GM18867 (cell line): ENCODE measurements at regions not wholly inside any gene's neighbourhood (a gene's known extent, or its start where the extent isn't known, plus 50 kb on each side); places are given as distances from the start of the nearest gene placed in this dataset.
"Not testable (repeated sequence)": the region's sequence is repeated elsewhere in the genome, so short reads cannot be mapped to it uniquely, and the experiment has no call there.

ENCODE experiments used
- ATAC-seq: cut with Tn5 transposase; IDR thresholded peaks from one replicate; pipeline ENCODE4 v1.9.1; 2021; ENCODE audit warnings: mild to moderate bottlenecking, moderate library complexity; ENCODE audit not compliant: unreplicated experiment

DNA sequence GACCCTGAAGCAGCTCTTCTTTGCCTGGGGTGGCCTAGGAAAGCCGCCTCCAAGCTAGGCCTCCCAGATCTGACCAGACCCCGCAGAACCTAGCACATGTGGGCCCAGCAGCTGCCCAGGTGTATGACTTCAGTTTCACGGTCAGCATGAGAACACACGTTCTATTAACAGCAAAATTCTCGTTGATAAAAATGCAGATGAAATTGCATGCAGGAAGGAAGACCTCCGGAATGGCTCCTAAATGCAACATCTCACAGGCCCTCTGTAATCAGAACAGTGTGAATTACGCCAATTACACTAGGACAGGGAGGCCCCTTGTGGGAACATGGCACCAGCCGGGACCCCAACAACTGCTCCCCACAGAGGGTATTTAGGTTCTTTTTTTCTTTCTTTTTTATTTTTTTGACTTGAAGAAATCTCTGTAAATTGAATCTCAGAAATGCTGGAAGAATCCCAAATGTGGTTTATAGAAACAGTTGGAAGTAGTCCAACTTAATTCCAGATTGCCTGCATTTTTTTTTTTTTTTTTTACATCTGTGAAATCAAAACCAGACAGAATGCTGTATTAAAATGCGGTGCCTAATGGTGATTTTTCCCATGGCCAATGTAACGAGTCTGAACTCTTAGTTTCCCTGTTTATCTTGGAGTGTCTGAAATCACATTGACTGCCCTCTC is 185.1 kb downstream of the NPIPB11 start:
- not testable (repeated sequence) for ATAC-seq

DNA sequence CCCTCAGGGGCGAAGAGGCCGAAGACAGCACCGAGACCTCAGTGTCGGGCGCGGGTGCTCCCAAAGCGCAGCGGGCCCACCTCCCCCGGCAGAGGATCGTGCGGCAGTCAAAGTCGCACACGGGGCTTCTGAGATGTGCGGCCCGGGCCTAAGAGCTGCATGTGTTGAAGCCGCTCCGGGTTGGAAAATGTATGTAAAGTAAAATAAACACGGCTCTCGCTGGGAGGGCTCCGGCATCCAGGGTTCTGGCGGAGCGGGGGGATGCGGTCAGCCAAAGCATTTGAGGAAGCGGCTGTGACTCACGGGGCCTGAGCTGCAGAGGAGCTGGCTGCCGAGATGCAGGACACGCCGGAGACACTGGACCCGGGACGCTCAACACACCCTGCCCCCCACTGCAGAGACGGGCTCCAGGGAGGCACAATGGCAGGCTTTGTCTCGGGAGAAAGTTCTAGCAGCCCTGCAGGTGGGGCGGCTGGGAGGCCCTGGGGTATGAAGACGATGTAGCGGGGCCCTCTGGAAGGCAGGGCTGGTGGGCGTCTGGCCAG is 185.8 kb downstream of the NPIPB11 start:
- ATAC-seq, result not testable (repeated sequence)

DNA sequence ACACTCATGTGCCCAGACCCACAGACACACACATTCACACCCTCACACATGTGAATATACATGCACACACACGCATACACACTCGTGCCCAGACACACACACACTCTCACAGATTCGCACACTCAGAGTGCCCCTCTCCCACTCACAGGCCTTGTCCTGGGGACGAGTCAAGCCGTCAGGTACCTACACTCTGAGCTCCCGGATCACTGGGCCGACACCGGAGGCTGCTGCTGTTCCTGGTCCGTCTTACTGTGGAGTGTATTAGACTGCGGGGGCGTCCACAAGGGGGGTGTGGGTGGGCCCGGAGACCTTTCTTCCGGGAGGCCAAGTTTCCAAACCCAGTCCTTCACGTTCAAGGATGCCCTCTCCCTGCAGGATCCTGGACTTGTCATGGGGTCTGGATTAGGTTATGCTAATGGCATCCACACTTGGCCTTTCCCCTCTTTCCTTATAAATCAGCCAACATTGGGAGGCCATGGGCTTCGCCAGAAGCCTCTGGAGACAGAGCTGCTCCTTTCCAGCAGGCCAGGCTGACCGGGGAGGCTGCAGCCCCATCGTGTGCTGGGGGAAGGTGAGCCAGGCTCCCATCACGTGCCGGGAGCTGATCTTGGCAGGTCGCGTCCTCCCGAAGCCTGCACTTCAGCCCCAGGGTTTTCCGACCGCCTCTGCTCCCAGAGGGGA is 186.4 kb downstream of the NPIPB11 start:
- ATAC-seq, result not testable (repeated sequence)

DNA sequence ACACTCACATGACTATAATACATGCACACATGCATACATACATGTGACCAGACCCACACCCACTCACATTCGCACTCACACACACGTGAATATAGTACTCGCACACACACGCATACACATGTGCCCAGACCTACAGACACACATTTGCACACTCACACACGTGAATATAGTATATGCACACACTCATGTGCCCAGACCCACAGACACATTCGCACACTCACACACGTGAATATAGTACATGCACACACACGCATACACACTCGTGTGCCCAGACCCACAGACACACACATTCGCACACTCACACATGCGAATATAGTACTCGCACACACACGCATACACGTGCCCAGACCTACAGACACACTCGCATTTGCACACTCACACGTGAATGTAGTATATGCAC is 186.9 kb downstream of the NPIPB11 start:
- ATAC-seq, result not testable (repeated sequence)

DNA sequence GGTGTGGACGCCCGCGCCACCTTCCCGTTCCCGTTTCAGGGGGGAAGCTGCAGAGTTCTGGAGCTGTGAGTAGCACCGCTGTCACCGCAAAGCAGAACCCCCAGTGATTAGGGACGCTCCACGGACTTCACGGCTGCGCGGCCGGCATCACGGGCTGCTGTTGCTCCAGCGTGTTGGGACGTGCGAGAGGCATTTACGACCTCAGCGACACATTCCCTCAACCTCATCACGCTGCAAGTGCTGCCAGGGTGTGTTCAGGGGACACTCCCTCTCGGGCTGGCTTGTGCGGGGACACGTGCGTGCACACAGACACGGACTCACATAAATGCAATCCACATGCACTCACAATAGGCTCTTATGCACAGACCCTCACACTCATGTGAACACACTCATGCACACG is 187.9 kb downstream of the NPIPB11 start:
- ATAC-seq, result not testable (repeated sequence)

DNA sequence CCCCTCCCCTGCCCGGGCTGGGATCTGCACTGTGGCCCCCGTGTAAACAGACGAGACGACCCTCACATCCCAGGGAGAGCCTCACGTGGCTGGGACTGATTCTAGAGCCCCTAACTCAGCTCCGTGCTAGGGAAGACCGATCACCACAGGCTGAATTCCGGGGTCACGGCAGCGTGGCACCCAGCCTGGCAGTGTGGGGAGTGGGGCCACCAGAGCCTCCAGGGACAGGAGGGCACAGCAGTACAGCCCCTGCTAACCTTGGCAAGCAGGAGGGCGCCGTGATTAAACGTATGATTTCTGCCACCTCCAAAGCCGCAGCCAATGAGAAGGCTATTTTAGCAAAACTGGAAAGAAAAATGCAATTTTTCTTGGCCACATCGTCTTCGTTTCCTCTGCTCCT is 188.3 kb downstream of the NPIPB11 start:
- ATAC-seq, result not testable (repeated sequence)

DNA sequence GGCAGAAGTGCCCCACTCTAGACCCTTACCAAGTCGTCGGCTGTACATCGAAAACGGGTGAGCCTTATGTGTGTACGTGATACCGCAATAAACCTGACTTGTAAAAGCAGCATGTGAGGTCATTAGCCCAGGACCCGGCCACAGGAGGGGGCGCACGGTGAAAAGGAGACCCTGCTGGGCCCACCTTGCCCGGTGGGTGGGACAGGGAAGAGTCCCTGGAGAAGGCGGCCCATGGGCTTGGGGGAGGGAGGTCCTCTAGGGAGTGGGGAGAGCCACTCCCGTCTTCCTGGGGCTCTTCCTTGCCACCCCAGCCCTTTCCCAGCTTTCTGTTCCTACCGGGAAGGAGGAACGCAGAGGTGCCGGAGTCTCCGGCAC is 188.8 kb downstream of the NPIPB11 start:
- not testable (repeated sequence) for ATAC-seq

DNA sequence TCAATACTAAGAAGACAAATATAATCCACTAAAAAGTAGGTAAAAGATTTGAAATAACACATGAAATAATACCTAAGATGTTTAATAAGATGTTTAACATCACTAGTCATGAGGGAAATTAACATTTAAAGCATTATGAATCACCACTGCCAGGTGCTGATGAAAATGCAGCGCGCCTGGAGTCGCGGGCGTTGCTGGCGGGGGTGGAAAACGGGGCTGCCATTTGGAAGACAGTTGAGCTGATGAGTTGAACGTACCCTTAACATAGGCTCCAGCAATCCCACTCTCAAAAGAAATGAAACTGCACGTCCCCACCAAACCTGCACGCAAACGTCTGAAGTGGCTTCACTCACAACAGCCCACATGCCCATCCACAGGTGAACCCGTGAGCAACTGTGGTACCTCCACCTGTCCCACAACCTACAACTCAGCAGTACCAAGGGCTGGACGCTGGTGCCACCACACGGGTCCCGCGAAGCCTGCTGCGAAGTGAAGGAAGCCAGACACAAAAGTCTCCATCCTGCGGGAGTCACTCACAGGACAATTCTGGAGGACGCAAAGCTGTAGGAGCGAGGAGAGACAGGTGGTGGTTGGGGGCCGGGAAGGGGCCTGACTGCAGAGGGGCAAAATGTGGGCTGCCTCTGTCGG is 189.3 kb downstream of the NPIPB11 start:
- not testable (repeated sequence) for ATAC-seq

DNA sequence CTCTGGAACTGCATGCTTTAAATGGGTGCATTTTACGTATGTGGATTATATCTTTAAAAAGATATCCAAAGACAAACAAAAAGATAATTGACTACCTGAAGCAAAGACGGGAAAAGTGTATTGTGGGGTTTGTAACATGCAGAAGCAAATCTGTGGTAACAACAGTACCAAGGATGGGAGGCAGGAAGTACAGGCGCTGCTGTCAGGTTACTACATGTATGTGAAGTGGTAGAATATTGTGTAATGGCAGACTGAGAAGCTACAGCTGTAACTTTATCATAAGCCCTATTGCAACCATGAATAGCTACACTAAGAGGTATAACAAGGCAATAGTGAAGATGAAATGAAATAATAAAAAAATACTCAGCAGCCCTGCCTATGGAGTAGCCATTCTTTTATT is 192.7 kb downstream of the NPIPB11 start:
- ATAC-seq, result not testable (repeated sequence)

DNA sequence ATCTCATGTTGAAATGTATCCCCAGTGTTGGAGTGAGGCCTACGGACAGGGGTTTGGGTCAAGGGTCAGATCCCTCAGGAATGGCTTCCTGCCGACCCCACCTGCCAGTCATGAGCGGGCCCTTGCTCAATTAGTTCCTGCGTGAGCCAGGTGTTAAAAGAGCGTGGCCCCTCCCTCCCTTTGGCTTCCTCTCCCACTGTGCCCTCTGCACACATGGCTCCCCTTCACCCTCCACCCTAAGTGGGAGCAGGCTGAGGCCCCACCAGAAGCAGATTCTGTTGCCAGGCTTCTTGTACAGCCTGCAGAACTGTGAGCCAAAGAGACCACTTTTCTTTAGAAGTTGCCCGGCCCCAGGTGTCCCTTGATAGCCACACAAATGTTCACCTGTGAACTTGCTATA is 193.3 kb downstream of the NPIPB11 start:
- not testable (repeated sequence) for ATAC-seq

DNA sequence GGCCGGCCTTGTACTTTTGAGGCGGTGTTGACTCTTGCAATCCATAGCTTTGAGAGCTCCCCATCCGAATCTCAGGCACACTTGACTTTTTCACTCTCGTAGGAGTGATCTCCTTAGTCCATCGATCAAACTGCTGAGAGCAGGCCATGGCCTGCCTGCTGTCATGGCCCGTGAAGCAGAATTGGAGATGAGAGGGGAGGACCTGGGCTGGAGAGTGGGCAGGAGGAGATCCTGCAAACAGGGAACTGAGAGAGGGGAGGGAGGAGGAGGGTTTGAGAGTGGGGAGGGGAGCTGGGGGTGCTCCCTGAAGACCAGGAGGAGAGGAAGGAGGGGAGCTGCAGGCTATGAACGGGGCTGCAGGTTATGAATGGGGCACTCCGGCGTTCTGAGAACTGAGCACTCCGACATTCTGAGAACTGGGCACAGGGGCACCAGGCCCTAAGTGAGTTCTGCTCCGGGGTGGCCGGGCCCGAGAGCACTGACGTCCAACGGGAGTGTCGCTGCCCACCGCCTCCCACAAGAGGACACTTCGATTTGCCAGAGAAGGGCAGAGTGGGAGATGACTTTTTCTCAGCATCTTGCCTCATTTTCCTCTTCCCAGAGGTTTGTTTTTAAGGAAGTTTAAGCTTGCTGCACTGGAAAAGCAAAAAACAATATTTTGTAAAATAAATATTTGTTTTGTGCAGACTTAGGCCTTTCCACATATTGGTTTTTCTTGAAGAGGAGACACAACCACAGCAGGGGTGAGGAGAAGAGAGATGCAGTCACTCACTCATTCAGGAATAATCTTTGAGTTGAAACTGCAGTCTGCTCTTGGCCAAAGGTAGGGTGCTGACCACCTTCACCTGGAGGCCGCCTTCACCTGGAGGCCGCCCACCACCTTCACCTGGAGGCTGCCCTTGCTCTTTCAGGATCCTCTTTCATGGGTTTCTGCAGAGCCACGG is 194.2 kb downstream of the NPIPB11 start:
- ATAC-seq, result not testable (repeated sequence)

DNA sequence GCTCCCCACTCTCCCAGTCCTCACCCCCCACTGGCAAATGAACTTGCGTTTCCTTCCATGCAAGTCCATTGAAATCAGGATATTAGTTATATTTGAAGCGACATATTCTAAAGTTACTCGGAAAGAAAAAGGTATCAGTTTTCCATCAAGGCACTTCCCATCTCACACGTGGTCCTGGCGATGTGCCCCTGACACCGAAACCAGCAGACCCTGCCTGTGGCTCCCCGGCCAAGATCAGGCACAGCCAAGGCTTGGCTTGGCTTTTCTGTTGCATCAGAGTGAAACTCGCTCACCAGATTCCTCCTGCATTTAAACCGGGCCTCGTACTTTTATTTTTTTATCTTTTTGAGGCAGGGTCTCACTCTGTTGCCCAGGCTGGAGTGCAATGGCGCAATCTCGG is 195.1 kb downstream of the NPIPB11 start:
- ATAC-seq, result not testable (repeated sequence)

DNA sequence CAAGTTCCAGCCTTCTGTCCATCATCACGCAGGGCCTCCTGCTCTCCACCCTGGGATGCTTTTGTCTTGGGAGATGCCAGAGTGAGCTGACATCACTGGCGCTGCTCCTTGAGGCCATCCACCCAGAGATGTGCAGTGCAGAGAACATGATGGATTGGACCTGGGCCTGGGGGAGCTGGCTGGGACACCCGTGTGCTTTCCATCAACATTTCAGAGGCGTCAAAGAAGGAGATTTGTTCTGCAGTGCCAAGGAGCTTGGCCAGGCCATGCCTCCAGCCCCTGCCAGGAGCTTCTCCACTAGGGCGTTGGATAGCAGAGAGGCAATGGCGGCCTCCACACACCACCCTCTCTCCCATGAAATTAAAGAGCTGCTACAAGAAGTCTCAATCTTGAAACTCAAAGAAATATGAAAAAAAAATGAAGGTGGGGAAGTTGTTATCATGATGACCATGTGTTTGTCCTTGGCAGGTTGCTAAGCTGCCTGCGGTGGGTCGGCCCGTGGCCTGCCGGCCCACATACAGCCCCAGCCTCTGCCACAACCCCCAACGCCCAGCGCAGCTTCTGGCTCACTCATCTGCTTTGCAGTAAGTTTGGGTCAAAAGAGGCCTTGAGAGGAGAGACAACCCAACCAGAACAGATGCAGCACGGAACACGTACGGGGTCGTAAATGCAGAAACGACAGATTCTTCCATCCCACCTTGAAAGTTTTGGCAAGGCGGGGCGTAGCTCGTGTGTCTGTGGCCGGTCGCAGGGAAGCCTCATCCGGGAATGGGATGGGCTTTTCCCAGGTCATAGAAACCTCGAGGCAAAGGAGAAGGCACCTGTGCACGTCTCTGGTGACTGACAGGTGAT is 196.0 kb downstream of the NPIPB11 start:
- not testable (repeated sequence) for ATAC-seq

DNA sequence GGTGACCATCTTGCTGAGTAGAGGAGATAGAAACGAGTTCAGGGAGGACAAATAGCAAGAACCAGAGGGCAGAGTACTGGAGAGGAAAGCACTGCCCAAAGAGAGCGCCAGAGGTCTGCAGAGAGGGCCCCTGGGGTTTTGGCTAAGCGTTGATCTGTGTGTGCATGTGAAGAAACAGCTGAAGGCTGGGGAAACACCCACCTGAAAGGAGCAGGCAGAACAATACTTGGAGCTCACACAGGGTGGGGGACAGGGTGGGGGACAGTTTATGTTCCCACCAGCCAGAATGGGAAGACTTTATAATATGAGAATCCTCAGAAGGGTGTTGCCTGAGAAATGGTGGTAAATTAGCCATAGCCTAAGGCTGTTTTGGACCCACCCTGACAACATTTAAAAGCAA is 200.4 kb downstream of the NPIPB11 start:
- ATAC-seq, result not testable (repeated sequence)

DNA sequence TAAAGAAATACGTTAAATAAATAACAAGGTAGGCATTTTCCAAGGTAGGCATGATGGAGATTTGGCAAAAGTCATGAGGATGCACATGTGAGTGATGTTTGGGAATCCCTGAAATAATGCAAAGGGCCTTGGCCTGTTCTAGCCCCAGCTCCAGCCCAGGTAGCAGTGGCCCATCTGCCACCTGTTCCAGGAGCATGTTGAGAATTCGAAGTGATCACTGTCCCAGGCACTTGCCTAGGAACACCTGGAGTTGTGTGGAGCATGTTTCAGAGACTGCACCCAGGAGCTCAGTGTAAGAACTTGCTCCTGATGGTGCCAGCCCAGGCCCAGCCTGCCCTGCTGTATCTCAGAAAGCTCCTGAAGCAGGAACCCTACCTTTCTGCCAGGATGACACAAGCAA is 201.4 kb downstream of the NPIPB11 start:
- ATAC-seq, result not testable (repeated sequence)

DNA sequence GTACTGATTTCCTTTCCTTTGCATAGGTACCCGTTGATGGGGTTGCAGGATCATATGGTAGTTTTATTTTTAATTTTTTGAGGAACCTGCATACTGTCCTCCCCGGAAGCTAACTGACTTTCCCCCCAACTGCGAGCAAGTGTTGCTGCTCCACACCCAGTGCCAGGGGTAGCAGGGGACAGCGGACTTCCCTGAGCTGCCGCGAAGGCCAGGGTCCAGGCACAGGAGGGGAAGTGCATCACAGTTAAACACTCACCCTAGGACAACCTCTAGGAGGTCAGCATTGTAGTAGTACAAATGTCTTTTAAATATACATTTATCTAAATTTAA is 201.7 kb downstream of the NPIPB11 start:
- no peak for ATAC-seq

DNA sequence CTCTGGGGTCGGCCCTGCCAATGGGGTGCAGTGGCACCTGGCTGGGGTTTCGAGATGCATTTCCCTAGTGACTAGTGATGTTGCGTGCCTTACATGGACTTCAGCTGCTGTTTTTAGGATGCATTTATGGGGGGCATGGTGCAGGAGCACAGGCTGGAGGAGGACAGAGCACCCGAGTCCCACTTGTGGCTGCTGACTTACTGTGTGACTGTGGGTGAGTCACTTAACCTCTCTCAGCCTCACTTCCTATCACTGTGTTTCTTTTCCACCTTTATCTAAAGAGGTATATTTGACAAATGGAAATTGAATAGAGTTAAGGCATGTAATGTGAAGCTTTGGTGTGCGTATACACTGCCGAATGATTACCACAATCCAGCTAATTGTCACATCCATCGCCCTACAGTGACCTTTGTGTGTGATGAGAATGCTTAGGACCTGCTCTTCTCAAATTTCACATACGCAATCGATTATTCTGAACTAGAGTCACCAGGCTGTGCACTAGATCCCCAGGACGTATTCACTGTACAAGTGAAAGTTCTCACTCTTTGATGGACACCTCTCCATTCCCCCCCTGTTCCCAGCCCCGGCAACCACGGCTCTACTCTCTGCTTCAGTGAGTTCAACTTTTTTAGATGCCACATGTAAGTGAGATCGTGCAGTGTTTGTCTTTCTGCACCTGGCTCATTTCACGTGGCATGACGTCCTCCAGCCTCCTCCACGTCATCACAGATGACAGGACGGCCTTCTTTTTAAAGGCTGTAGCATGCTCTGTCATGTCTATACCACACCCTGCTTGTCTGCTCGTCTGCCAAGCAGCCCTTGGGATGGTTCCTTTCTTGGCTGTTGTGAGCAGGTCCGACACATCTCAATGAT is 202.3 kb downstream of the NPIPB11 start:
- ATAC-seq, result not testable (repeated sequence)

DNA sequence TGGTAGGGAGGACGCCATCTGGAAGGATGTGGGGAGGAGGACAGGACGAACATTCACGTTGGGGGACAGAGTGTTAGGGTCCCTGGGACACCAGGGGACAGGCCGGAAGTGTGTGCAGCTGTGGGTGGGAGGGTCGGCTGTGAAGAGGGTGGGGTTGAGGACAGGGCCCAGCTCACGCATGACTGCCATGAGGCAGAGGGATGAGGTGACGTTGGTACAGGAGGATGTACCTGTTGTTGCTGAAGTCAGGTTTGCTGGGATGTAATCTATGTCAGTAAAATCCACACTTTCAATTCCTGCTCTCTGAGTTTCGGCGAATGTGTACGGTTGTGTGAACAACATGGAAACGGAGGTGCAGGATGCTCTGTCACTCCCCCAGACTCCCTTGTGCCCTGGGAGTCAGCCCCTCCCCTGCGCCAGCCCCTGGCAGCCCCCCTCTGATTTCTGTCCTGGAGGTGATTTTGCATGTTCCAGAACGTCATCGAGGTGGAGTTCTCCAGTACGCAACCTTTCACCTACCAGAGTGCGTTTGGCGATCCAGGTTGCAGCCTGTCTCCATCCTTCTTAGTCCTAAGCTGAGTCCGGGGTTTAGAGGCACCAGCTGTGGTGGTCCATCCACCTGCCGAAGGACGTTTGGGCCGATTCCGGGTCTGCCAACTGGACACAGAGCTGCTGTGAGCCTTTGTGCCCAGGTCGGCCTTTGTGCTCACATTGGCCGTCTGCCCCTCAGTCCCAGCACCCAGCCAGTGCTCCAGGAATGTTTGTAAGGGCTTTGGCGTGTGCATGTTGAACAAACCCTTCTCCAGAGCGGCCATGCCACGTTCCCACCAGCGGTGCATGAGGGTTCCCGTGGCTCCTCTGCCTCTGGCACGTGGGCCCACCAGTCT is 203.2 kb downstream of the NPIPB11 start:
- not testable (repeated sequence) for ATAC-seq
